Colon (tissue), 2 donors: ENCODE measurements at regions not wholly inside any gene's neighbourhood (a gene's known extent, or its start where the extent isn't known, plus 50 kb on each side); places are given as distances from the start of the nearest gene placed in this dataset.
"Not testable (repeated sequence)": the region's sequence is repeated elsewhere in the genome, so short reads cannot be mapped to it uniquely, and the experiment has no call there.

Source experiments
- FAIRE-seq: peaks from 2 replicates; lab custom pipeline; 2012; peaks lifted over from hg19 to GRCh38; lab: Jason Lieb, UNC
- donor health status: control.
- donor health status: control.

DNA sequence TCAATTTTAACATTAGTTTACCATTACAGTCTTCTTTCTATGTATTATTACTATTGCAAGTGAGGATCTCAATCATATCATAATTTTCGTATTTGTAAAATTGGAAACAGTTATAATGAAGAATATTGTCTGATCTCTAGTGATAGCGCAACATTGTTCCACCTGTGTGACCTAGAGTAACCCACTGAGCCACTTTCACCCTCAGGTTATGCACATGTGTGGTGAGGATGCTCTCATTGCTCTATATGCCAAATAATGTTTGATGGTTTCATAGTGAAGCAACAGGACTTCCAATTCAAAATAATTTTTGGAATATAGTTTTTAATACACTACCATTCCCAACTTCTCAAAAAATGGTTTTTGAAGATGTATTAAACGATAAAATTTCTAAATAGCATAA is 603.1 kb upstream of the MAN1A1 start:
- peak; percentile 64 for FAIRE-seq

- no peak for FAIRE-seq
Measured at GRCh38 chr6:119950681-119951080, 601.1 kb upstream of the MAN1A1 start.

DNA sequence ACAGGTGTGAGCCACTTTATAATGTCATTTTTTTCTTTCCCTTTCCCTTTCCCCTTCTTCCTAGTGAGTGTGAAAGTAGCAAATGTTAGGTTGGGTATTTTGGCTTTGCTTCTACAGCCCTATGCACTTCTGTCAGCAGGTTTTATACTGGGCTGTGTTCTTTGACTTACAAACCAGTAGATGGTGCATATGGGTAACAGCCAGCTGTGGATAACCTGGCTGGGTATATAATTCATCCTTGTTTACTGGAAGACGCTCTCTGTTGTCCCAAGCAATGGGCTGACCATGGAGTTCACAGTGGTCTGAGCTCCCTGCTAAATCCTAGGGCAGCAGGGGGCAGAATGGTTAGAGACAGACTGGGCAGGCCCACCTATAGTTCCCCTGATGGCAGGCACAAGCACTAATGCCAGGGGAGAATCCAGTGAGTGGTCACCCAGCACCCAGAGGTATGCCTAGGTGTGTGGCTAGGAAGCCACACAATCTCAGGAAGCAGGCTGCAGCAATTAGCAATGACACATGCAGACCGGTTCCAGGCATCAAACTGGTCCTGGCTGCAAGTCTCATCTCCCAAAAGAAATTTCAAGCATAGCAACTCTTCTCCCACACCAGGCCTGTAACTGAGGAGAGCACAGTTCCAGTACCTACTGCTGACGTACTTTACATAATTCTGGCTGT is 592.7 kb upstream of the MAN1A1 start:
- FAIRE-seq: no peak

DNA sequence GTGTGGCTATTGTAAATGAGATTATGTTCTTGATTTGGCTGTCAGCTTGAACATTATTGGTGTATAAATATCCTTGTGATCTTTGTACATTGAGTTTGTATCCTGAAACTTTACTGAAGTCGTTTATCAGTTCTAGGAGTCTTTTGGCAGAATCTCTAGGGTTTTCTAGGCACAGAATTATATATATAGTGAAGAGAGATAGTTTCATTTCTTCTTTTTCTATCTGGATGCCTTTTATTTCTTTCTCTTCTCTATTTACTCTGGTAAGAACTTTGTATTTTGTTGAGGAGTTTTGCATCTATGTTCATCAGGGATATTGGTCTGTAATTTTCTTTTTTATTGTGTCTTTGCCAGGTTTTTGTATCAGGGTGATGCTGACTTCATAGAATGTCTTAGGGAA is 589.2 kb upstream of the MAN1A1 start:
- no peak for FAIRE-seq

DNA sequence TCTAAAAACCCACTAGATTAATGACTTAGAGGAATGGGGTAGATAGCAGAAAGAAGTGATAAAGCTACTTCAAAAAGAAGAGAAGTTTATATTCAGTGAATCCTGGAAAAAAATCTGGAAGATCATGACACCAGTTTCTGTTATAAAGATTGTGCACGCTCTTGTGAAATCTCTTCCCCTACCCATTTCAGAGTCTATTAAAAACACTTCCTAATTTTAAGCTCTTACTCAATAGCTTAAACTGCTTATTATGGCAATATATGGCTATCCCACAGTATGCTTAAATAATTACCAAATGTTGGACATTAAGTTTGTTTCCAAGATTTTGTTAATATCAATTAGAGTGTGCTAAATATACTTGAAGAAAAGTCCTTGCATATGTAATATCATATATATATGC is 585.3 kb upstream of the MAN1A1 start:
- no peak for FAIRE-seq

DNA sequence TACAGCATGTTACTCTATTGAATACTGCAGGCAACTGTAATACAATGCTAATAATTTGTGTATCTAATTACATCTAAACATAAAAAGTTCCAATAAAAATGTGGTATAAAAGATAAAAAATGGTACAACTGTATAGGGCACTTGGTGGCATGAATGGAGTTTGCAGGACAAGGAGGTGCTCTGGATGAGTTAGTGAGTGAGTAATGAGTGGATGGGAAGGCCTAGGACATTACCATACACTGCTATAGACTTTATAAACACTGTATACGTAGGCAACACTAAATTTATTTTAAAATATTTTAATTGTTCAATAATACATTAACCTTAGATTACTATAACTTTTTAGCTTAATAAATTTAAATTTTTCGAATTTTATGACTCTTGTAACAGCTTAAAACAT is 579.6 kb upstream of the MAN1A1 start:
- no peak for FAIRE-seq

- FAIRE-seq: not testable (repeated sequence)
Measured at GRCh38 chr6:119924888-119925287, 575.3 kb upstream of the MAN1A1 start.

GRCh38 chr6:119922814-119923213 is 573.3 kb upstream of the MAN1A1 start:
- no peak for FAIRE-seq

DNA sequence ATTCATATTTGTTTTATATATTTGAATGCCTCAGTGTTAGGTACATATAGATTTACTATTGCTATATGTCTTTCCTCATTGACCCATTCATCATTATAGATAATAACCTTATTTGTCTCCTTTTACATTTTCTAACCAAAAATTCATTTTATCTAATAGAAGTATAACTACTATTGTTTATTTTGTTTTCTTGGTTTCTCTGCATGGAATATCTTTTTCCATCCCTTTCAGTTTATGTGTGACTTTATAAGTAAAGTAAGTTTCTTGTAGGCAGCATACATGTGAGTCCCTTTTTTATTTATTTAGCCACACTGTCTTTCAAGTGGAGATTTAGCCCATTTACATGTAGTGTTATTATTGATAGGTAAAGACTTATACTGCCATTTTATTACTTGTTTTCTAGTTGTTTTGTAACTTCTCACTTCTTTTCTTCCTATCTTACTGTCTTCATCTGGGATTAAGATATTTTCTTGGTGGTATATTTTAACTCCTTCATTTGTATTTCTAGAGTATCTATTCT is 572.0 kb upstream of the MAN1A1 start:
- no peak for FAIRE-seq

GRCh38 chr6:119917186-119917585 is 567.6 kb upstream of the MAN1A1 start:
- FAIRE-seq: no peak

- no peak for FAIRE-seq
Measured at GRCh38 chr6:119915971-119916370, 566.4 kb upstream of the MAN1A1 start.

DNA sequence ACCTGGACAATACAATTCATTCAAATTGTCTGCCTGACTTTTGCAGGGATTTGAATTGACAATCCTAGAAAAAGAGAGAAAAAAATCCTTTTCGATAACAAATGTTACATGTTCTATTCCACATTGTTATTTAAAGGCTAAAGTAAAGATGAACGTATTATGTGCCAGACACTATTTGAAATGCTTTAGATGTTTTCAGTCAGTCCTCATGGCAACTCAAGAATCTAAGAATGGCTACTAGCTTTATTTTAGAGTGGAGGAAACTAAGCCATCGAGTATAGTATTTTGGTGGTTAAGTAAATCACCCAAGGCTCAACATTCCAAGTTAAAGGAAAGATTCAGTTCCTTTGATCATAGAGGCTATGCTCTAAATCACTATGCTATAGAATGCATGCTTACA is 558.6 kb upstream of the MAN1A1 start:
- no peak for FAIRE-seq

- FAIRE-seq: no peak
Measured at GRCh38 chr6:119902681-119903080, 553.1 kb upstream of the MAN1A1 start.

DNA sequence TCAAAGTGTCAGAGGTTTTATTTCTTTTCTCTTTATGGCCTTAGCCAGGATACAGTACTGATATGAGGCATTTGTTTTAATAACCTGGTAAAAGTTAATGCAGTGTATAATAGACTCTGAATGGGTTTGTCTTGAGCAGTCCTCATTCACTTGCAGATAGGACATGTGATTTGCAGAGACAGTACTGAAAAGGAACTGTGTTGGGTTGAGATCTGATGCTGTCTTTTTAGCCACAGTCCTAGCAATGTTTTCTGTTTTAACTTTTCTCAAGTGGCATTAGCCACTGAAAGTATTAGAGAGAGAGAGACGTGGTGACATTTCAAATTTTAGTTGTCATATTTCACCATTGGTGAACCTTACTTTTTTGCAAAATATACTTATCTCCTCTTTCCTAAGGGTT is 547.2 kb upstream of the MAN1A1 start:
- FAIRE-seq: no peak

- no peak for FAIRE-seq
Measured at GRCh38 chr6:119895626-119896025, 546.1 kb upstream of the MAN1A1 start.

GRCh38 chr6:119894811-119895210 is 545.2 kb upstream of the MAN1A1 start:
- FAIRE-seq: no peak

DNA sequence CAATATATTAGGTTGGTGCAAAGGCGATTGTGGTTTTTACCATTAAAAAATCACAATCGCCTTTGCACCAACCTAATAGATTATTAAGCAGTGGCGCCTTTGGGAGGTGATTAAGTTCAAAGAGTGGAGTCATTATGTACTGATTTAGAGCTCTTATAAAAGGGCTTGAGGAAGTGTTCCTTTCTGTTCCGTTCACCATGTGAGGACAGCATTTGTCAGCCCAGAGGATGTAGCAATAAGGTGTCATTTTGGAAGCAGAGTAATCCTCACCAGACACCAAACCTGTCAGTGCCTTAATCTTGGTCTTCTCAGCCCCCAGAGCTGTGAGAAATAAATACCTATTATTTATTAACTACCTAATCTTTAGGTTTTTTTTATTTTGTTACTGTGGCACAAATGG is 542.1 kb upstream of the MAN1A1 start:
- no peak for FAIRE-seq

- no peak for FAIRE-seq
Measured at GRCh38 chr6:119891206-119891605, 541.6 kb upstream of the MAN1A1 start.

DNA sequence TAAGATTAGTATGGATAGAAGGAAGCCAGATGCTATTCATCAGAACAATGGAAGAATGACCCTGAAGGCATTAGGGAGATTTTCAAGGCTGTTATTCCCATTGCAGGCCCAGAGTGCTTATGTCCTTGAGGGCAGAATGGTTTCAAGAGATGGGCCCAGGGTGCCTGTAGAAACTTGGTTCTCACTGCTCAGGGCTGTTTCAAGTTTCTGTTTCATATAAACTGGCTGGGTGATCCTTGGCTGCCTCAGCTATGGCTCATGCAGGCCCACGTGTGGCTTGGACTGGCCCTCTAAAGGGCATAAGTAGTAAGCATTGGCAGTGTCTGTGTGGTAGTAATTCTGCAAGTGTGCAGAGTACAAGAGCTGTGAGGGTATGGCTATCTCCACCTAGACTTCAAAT is 540.9 kb upstream of the MAN1A1 start:
- FAIRE-seq: no peak

DNA sequence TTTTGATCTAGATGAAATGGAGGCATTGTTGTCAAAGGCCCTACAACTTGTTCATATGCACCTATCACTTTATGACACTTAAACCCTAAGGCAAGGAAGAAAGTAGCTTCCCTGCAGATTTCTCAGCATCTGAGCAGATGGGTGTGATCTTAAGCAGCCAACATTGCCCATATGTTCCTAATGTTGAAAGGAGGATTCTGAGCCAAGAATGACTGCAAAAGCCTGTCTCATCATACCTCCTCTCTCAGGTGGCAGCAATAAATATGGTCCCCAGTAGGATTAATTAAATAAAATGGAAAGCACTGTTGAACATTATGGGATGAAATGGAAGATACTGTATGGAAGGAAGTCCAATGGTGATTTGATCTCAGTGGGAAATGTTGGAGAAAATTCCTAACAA is 538.1 kb upstream of the MAN1A1 start:
- no peak for FAIRE-seq

DNA sequence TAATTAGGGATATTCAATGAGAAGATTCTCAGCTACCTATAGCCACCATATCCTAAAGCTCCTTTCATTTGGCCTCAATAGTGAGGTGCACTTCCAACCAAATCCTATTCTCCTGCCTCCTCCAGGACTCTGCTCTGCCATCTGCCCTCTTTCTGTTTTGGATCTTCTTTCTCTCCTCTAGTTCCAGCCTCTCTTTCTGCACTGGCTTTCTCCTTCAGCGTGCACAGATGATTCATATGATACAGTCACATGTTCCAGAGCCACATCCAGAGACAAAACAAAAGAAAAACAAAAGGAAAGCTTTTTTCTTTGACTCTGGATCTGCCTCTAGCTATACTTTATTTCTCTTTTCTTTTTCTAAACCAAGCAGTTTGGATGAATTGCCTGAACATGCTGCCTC is 531.9 kb upstream of the MAN1A1 start:
- no peak for FAIRE-seq

- no peak for FAIRE-seq
Measured at GRCh38 chr6:119880840-119881239, 531.3 kb upstream of the MAN1A1 start.

DNA sequence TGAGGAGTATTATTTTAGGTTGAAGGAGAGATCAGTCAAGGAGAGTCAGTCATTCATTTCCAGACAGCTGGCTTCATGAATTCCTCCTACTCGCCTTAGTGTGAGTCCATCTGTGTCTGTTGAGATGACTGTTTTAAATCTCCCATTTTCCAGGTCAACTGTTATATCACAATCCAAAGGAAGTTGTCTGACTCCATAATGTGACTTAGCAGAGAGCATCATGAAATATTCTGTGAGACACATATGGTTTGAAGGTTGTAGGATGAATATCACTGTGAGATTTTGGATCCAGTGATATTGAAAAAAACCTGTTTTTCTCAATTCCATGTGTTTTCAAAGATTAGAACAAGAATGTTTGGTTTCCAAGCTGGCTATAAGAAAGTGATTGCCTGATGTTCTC is 530.2 kb upstream of the MAN1A1 start:
- FAIRE-seq: no peak

DNA sequence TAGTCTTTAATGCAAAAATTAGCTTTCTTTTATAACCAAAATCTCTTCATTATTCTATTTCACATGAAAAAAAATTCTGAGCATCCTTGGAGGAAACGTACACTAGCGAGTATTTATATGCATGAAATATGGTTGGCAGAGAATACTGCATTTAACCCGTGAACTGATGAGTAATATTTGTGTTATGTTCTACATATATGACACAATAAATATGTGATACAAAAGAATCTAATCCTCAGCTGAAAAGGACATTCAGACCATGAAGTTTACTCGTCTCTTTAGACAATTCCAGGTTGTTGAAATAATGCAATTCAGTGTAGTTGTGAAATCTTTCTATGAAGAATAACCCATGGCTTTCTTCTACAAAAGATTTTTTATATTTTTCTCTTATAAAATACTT is 524.8 kb upstream of the MAN1A1 start:
- no peak for FAIRE-seq

DNA sequence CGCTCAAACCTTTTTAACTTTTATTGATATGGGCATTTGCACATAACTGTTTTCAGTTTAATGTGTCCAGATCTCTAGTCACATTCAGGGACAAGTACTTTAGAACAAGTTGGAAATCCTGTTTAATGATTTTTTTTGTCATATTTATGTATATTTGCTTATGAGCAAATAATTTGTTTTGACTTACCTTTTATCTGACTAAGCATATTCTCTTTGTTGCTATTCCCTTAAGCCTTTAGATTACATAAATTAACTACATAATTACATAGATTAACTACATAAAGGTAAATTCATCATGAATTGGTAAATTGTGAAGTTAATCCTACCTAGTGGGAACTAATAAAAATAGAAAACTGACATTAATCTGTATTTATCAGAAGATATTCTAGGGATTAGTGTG is 523.5 kb upstream of the MAN1A1 start:
- FAIRE-seq: no peak
